ENCODE measurements at regions not wholly inside any gene's neighbourhood (a gene's known extent, or its start where the extent isn't known, plus 50 kb on each side); places are given as distances from the start of the nearest gene placed in this dataset.

- Histone ChIP-seq H4K20me1 (ENCODE audit: insufficient read depth, low read length) (no peaks in the 10 kb centered on the region), H3K9me3 (ENCODE audit: control insufficient read depth, insufficient read depth, low read length) (no peaks in the 10 kb centered on the region), H3K4me3 (ENCODE audit: insufficient read depth, low read depth, low read length) (no peak overlapping the region), H4K5ac (ENCODE audit: low read depth, low read length) (no peak overlapping the region), H3K4me2 (ENCODE audit: low read depth, low read length) (no peak overlapping the region), H2BK120ac (ENCODE audit: low read depth, low read length) (no peak overlapping the region), H3K4ac (ENCODE audit: low read depth, low read length) (no peak overlapping the region), H3K56ac (ENCODE audit: extremely low read depth, insufficient read depth, low read length) (no peak overlapping the region), H2AFZ (replicated peaks; ENCODE audit: low read length, poor library complexity) (no peak overlapping the region), H3K14ac (replicated peaks; ENCODE audit: low read depth, low read length) (no peak overlapping the region), H2AK5ac (ENCODE audit: low read depth, low read length) (no peak overlapping the region), H3K18ac (ENCODE audit: low read depth, low read length) (no peak overlapping the region), H2BK15ac (ENCODE audit: low read depth, low read length) (no peak overlapping the region), H3K79me1 (ENCODE audit: low read depth in 1 of 2, low read length in 2 of 2) (no peaks in the 10 kb centered on the region), H2BK20ac (ENCODE audit: low read depth, low read length) (no peak overlapping the region), H4K91ac (ENCODE audit: insufficient read depth, low read depth, low read length) (no peak overlapping the region), H3K36me3 (ENCODE audit: control insufficient read depth, insufficient read depth, low read length) (no peaks in the 10 kb centered on the region), H3K23ac (ENCODE audit: low read depth, low read length) (no peak overlapping the region), H2AK9ac (replicated peaks; ENCODE audit: low read depth, low read length, poor library complexity) (no peak overlapping the region), H3K27me3 (ENCODE audit: control insufficient read depth, insufficient read depth, low read length) (no peaks in the 10 kb centered on the region), H3K9ac (ENCODE audit: low read depth, low read length) (no peak overlapping the region), H3K9me1 (ENCODE audit: insufficient read depth, low read length) (no peaks in the 10 kb centered on the region), H3K27ac (ENCODE audit: insufficient read depth, low read length) (no peak overlapping the region), H3K4me1 (ENCODE audit: control insufficient read depth, insufficient read depth, low read length) (no peaks in the 10 kb centered on the region), H4K8ac (ENCODE audit: low read depth in 2 of 2, low read length in 2 of 2) (no peak overlapping the region), H2BK5ac (ENCODE audit: low read depth, low read length, poor library complexity, severe bottlenecking) (no peak overlapping the region)
- DNase-seq, result no peak
- ChIA-PET CTCF (no interaction called here), POLR2A (ENCODE audit: unreplicated experiment) (no interaction called here)
- no peak for ATAC-seq (ENCODE audit: low read depth)
- no CpG with 5 or more reads among the region's 3 CpGs for WGBS, 2 experiments (ENCODE audit: extremely low coverage in 2 of 2, insufficient read length in 1 of 2)
- in situ Hi-C loops (cut with MboI; ENCODE audit: low sequenced_read_pairs), result no loop called here
- BruUV-seq (replicated peaks), result no TSS peak
- dilution Hi-C loops (cut with HindIII; ENCODE audit: low sequenced_read_pairs, unreplicated experiment), result no loop called here
- intact Hi-C loops (cut with micrococcal nuclease), result no loop called here
- TF ChIP-seq MXI1 (IDR thresholded peaks at IDR 0.05; ENCODE audit: borderline replicate concordance, low read depth, low read length) (no peak), BHLHE40 (IDR thresholded peaks at IDR 0.05; ENCODE audit: low read depth, low read length) (no peak), CHD1 (IDR thresholded peaks at IDR 0.05; ENCODE audit: low read depth, low read length) (no peak), RFX5 (IDR thresholded peaks at IDR 0.05; ENCODE audit: low read depth, low read length) (no peak), MAFK (IDR thresholded peaks at IDR 0.05; ENCODE audit: low read depth, low read length) (no peak), CTCF (conservative IDR thresholded peaks at IDR 0.05; ENCODE audit: low read depth, low read length) (no peak), NFE2L2 (IDR thresholded peaks at IDR 0.05; ENCODE audit: low read depth, low read length) (no peak), RCOR1 (IDR thresholded peaks at IDR 0.05; ENCODE audit: insufficient replicate concordance, low read length) (no peak), POLR2A (IDR thresholded peaks at IDR 0.05; ENCODE audit: low read depth, low read length) (no peak), FOS (IDR thresholded peaks at IDR 0.05; ENCODE audit: low read depth, low read length) (no peak), RAD21 (IDR thresholded peaks at IDR 0.05; ENCODE audit: low read length) (no peak), ELK1 (IDR thresholded peaks at IDR 0.05; ENCODE audit: borderline replicate concordance, low read depth, low read length) (no peak), CEBPB (IDR thresholded peaks at IDR 0.05; ENCODE audit: low read depth, low read length) (no peak), MAZ (IDR thresholded peaks at IDR 0.05; ENCODE audit: borderline replicate concordance, low read depth, low read length) (no peak), SMC3 (IDR thresholded peaks at IDR 0.05; ENCODE audit: low read depth, low read length) (no peak), USF2 (IDR thresholded peaks at IDR 0.05; ENCODE audit: low read depth, low read length) (no peak)
Measured at GRCh38 chr11:112685111-112685510, 276.1 kb upstream of the NCAM1 start.
